ENCODE measurements at regions not wholly inside any gene's neighbourhood (a gene's known extent, or its start where the extent isn't known, plus 50 kb on each side); places are given as distances from the start of the nearest gene placed in this dataset.

DNA sequence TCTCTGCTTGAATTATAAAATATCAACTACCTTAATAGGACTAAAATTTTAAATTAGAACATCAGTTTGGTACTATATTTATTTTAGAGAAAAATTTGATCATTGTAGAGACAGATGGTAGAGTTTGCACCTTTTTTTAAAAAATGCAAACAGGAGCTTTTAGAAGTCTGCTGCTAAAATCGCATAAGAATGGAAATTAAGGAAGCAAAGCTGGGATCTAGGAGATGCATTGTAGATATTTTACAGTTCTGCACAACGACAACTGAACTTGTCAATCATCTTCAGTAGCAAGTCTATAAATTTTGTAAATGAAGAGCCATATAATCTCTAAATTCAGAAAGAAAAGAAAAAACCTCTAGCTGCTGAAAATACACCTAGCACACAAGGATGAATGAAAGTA is 185.6 kb upstream of the KCNK2 start:
- Histone ChIP-seq H3K9ac (replicated peaks in 1 of 4; ENCODE audit: extremely low read depth in 1 of 4, low read depth in 3 of 4, low read length in 3 of 4) (no peak overlapping the region), H3K79me2 (ENCODE audit: control insufficient read depth in 1 of 2, insufficient read depth in 2 of 2, low read length in 2 of 2) (no peaks in the 10 kb centered on the region), H3K56ac (replicated peaks; ENCODE audit: insufficient read length, low read depth, low read length) (no peak overlapping the region), H3K23me2 (ENCODE audit: low read depth, low read length) (no peaks in the 10 kb centered on the region), H4K5ac (ENCODE audit: insufficient read length, low read depth, low read length) (no peak overlapping the region), H3K27ac (ENCODE audit: low read depth, low read length) (no peak overlapping the region), H3K18ac (ENCODE audit: extremely low read depth, low read length) (no peak overlapping the region), H3K4me1 (replicated peaks in 1 of 4; ENCODE audit: control insufficient read depth in 3 of 4, insufficient read depth in 4 of 4, low read length in 3 of 4) (peaks cover 0 to 2% (median 0%) of the 10 kb centered on the region in 4 experiments; a peak in 1 of 7 replicates), H2BK5ac (ENCODE audit: low read depth, low read length) (no peak overlapping the region), H4K91ac (replicated peaks; ENCODE audit: insufficient read length, low read length) (no peak overlapping the region), H3K4ac (replicated peaks; ENCODE audit: insufficient read length, low read depth, low read length) (no peak overlapping the region), H3K4me2 (ENCODE audit: insufficient read depth in 1 of 2, low read depth in 2 of 2, low read length in 2 of 2) (no peak overlapping the region), H3K9me3 (ENCODE audit: insufficient read depth in 2 of 2, low read depth in 1 of 2, low read length in 1 of 2) (no peaks in the 10 kb centered on the region), H2AFZ (ENCODE audit: low read length) (no peak overlapping the region), H2BK15ac (ENCODE audit: low read length) (no peak overlapping the region), H3K36me3 (ENCODE audit: control insufficient read depth in 2 of 4, insufficient read depth in 4 of 4, low read length in 3 of 4) (no peaks in the 10 kb centered on the region), H3K4me3 (ENCODE audit: extremely low read depth in 1 of 4, insufficient read depth in 2 of 4, low read depth in 3 of 4, low read length in 4 of 4) (no peak overlapping the region), H2BK120ac (replicated peaks; ENCODE audit: low read depth, low read length) (no peak overlapping the region), H4K8ac (ENCODE audit: extremely low read depth, insufficient read depth, low read length) (no peak overlapping the region), H3K79me1 (ENCODE audit: low read depth, low read length) (no peaks in the 10 kb centered on the region), H3K23ac (ENCODE audit: insufficient read length) (no peak overlapping the region), H3K14ac (ENCODE audit: insufficient read length) (no peak overlapping the region), H4K20me1 (replicated peaks in 1 of 2; ENCODE audit: control insufficient read depth in 1 of 2, insufficient read depth in 2 of 2, low read length in 2 of 2) (no peaks in the 10 kb centered on the region), H2BK20ac (ENCODE audit: low read length) (no peak overlapping the region), H2AK5ac (ENCODE audit: low read depth, low read length) (no peak overlapping the region), H3K27me3 (replicated peaks in 1 of 4; ENCODE audit: control insufficient read depth in 3 of 4, extremely low read depth in 1 of 4, insufficient read depth in 3 of 4, low read length in 3 of 4) (peaks cover 0 to 1% (median 0%) of the 10 kb centered on the region in 4 experiments; a peak in 1 of 7 replicates), H2BK12ac (ENCODE audit: low read depth, low read length) (no peak overlapping the region)
- DNase-seq (ENCODE audit: low read depth in 1 of 2, low spot score in 2 of 2) (no peak), FAIRE-seq (no peak)
- ChIA-PET POLR2A (ENCODE audit: partially characterized antibody) (no interaction called here), CTCF (ENCODE audit: partially characterized antibody) (no interaction called here)
- WGBS, 2 experiments (ENCODE audit: extremely low coverage in 1 of 2, insufficient coverage in 1 of 2, insufficient read length in 1 of 2, insufficient replicate concordance in 2 of 2, low coverage in 1 of 2, low lambda C conversion rate in 2 of 2, missing lambda C conversion rate in 1 of 2) = 81% methylated on average over 2 of the region's 2 CpGs; no CpG with 5 or more reads in 1 of the 2 experiments
- TF ChIP-seq, protein P1, sequence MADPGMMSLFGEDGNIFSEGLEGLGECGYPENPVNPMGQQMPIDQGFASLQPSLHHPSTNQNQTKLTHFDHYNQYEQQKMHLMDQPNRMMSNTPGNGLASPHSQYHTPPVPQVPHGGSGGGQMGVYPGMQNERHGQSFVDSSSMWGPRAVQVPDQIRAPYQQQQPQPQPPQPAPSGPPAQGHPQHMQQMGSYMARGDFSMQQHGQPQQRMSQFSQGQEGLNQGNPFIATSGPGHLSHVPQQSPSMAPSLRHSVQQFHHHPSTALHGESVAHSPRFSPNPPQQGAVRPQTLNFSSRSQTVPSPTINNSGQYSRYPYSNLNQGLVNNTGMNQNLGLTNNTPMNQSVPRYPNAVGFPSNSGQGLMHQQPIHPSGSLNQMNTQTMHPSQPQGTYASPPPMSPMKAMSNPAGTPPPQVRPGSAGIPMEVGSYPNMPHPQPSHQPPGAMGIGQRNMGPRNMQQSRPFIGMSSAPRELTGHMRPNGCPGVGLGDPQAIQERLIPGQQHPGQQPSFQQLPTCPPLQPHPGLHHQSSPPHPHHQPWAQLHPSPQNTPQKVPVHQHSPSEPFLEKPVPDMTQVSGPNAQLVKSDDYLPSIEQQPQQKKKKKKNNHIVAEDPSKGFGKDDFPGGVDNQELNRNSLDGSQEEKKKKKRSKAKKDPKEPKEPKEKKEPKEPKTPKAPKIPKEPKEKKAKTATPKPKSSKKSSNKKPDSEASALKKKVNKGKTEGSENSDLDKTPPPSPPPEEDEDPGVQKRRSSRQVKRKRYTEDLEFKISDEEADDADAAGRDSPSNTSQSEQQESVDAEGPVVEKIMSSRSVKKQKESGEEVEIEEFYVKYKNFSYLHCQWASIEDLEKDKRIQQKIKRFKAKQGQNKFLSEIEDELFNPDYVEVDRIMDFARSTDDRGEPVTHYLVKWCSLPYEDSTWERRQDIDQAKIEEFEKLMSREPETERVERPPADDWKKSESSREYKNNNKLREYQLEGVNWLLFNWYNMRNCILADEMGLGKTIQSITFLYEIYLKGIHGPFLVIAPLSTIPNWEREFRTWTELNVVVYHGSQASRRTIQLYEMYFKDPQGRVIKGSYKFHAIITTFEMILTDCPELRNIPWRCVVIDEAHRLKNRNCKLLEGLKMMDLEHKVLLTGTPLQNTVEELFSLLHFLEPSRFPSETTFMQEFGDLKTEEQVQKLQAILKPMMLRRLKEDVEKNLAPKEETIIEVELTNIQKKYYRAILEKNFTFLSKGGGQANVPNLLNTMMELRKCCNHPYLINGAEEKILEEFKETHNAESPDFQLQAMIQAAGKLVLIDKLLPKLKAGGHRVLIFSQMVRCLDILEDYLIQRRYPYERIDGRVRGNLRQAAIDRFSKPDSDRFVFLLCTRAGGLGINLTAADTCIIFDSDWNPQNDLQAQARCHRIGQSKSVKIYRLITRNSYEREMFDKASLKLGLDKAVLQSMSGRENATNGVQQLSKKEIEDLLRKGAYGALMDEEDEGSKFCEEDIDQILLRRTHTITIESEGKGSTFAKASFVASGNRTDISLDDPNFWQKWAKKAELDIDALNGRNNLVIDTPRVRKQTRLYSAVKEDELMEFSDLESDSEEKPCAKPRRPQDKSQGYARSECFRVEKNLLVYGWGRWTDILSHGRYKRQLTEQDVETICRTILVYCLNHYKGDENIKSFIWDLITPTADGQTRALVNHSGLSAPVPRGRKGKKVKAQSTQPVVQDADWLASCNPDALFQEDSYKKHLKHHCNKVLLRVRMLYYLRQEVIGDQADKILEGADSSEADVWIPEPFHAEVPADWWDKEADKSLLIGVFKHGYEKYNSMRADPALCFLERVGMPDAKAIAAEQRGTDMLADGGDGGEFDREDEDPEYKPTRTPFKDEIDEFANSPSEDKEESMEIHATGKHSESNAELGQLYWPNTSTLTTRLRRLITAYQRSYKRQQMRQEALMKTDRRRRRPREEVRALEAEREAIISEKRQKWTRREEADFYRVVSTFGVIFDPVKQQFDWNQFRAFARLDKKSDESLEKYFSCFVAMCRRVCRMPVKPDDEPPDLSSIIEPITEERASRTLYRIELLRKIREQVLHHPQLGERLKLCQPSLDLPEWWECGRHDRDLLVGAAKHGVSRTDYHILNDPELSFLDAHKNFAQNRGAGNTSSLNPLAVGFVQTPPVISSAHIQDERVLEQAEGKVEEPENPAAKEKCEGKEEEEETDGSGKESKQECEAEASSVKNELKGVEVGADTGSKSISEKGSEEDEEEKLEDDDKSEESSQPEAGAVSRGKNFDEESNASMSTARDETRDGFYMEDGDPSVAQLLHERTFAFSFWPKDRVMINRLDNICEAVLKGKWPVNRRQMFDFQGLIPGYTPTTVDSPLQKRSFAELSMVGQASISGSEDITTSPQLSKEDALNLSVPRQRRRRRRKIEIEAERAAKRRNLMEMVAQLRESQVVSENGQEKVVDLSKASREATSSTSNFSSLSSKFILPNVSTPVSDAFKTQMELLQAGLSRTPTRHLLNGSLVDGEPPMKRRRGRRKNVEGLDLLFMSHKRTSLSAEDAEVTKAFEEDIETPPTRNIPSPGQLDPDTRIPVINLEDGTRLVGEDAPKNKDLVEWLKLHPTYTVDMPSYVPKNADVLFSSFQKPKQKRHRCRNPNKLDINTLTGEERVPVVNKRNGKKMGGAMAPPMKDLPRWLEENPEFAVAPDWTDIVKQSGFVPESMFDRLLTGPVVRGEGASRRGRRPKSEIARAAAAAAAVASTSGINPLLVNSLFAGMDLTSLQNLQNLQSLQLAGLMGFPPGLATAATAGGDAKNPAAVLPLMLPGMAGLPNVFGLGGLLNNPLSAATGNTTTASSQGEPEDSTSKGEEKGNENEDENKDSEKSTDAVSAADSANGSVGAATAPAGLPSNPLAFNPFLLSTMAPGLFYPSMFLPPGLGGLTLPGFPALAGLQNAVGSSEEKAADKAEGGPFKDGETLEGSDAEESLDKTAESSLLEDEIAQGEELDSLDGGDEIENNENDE (IDR thresholded peaks at IDR 0.05; ENCODE audit: insufficient replicate concordance, low read length) = no peak
